Ishikawa (cell line): ENCODE measurements at regions not wholly inside any gene's neighbourhood (a gene's known extent, or its start where the extent isn't known, plus 50 kb on each side); places are given as distances from the start of the nearest gene placed in this dataset.
A peak's percentile ranks its signal among the peaks of the same experiment; 100 is the strongest.

Source experiments
- CEBPB ChIP-seq: IDR thresholded peaks from 2 replicates; pipeline ENCODE4 v1.6.1; 2012
- CREB1 ChIP-seq: IDR thresholded peaks from 2 replicates; pipeline ENCODE4 v1.6.1; 2012; ENCODE audit warnings: low read depth
- EGR1 ChIP-seq: IDR thresholded peaks from 2 replicates; pipeline ENCODE4 v1.6.1; 2012
- EP300 ChIP-seq: IDR thresholded peaks from 2 replicates; pipeline ENCODE4 v1.6.1; 2012; ENCODE audit warnings: borderline replicate concordance
- FOXM1 ChIP-seq: IDR thresholded peaks from 2 replicates; pipeline ENCODE4 v1.6.1; 2012; ENCODE audit warnings: low read depth, borderline replicate concordance
- NFIC ChIP-seq: IDR thresholded peaks from 2 replicates; pipeline ENCODE4 v1.6.1; 2012
- RAD21 ChIP-seq: IDR thresholded peaks from 2 replicates; pipeline ENCODE4 v1.6.1; 2012; ENCODE audit warnings: low read depth
- REST ChIP-seq: IDR thresholded peaks from 2 replicates; pipeline ENCODE4 v1.6.1; 2012; ENCODE audit warnings: low read depth, mild to moderate bottlenecking
- TAF1 ChIP-seq: IDR thresholded peaks from 2 replicates; pipeline ENCODE4 v1.6.1; 2012; ENCODE audit warnings: low read depth, mild to moderate bottlenecking
- TCF12 ChIP-seq: IDR thresholded peaks from 2 replicates; pipeline ENCODE4 v1.6.1; 2012; ENCODE audit warnings: low read depth
- TEAD4 ChIP-seq: IDR thresholded peaks from 2 replicates; pipeline ENCODE4 v1.6.1; 2012
- USF1 ChIP-seq: IDR thresholded peaks from 2 replicates; pipeline ENCODE4 v1.6.1; 2012
- YY1 ChIP-seq: IDR thresholded peaks from 2 replicates; pipeline ENCODE4 v1.6.1; 2012; ENCODE audit warnings: low read depth
- ZBTB7A ChIP-seq: IDR thresholded peaks from 2 replicates; pipeline ENCODE4 v1.6.1; 2012; ENCODE audit warnings: low read depth
- TF ChIP-seq, protein P1 (sequence below): IDR thresholded peaks from 2 replicates; pipeline ENCODE4 v1.6.1; 2012

DNA sequence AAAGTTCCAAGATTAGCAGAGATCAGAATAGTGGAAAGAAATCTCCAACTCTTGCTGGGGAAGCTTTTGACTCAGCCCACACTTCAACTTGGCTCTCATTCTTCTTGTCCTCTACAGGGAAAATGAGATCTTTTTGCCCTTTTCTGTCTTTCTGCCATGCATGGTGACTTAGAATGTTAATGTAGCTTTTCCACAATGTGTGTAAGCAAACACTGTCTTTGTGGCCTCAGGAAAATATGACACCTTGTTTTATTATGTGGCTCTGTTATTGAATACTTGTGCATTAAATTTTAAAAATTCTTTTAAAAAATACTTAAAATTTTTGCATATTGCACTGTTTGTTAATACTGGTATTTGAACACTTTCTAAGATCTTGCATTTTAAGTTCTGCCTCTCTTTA lies 65.4 kb upstream of the WDR75 start:
- TF ChIP-seq CREB1 (no peak), CEBPB (no peak)

DNA sequence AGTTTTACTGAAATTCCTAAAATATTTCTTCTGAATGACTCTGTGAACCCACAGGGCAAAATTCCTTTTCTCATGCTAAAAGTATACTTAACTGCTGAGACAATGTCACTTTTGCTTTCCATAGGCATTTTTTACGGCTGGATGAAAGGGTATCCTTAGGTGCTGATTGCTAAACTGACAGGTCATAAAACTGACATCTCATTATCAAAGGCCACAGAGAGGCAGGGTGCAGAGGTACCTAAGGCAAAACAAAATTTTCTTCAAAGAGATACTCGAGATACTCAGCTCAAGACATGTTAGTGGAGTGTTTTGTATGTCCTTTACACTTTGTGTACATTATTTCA lies 62.0 kb upstream of the WDR75 start:
- no peak for TF ChIP-seq TAF1
- TF ChIP-seq CREB1, result no peak
- no peak for TF ChIP-seq ZBTB7A
- TF ChIP-seq USF1, result no peak
- TF ChIP-seq FOXM1, result peak; percentile 42; the same call in 1 of the 2 replicates
- no peak for TF ChIP-seq YY1
- TF ChIP-seq REST, result no peak
- TF ChIP-seq CEBPB, result peak; percentile 43; the same call in 1 of the 2 replicates
- peak; percentile 80; the same call in 1 of the 2 replicates for TF ChIP-seq EP300
- no peak for TF ChIP-seq RAD21
- TF ChIP-seq NFIC, result peak; percentile 22; the same call in 1 of the 2 replicates
- no peak for TF ChIP-seq EGR1
- TF ChIP-seq, protein P1, sequence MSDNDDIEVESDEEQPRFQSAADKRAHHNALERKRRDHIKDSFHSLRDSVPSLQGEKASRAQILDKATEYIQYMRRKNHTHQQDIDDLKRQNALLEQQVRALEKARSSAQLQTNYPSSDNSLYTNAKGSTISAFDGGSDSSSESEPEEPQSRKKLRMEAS, result no peak
- TF ChIP-seq TCF12, result peak; percentile 74
- peak; percentile 85 for TF ChIP-seq TEAD4

- peak; percentile 34; the same call in 1 of the 2 replicates for TF ChIP-seq TEAD4
- no peak for TF ChIP-seq CREB1
Observed at GRCh38 chr2:189379731-189380261, 61.5 kb upstream of the WDR75 start.

DNA sequence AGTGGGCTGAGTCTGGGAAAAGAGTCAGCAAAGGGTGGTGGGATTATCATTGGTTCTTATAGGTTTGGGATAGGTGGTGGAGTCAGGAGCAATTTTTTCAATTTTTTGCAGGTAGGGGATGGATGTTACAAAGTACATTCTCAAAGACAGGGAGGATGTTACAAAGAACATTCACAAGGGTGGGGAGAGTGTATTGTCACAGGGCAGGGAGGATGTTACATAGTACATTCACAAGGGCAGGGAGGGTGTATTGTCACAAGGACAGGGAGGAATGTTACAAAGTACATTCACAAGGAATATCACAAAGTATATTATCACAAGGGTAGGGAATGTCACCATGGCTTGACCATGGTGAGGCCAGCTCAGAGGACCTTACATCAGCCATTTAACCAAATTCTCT lies 58.6 kb upstream of the WDR75 start:
- TF ChIP-seq ZBTB7A (no peak), EP300 (no peak), USF1 (no peak), FOXM1 (no peak), TEAD4 (no peak), TAF1 (no peak), CREB1 (no peak), CEBPB (no peak), RAD21 (no peak), YY1 (no peak), REST (no peak), TCF12 (no peak), NFIC (no peak), EGR1 (no peak)
- TF ChIP-seq, protein P1, result no peak

DNA sequence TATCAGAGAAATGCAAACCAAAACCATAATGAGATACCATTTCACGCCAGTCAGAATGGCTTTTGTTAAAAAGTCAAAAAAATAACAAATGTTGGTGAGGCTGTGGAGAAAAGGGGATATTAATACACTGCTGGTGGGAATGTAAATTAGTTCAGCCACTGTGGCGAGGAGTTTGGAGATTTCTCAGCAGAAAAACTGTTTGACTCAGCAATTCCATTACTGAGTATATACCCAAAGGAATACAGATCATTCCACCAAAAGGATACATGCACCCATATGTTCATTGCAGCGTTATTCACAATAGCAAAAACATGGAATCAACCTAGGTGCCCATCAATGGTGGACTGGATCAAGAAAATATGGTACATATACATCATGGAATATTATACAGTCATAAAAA lies 54.5 kb upstream of the WDR75 start:
- TF ChIP-seq TCF12 (no peak), TAF1 (no peak), EP300 (no peak), CREB1 (no peak), NFIC (no peak), CEBPB (no peak), FOXM1 (no peak), TEAD4 (no peak)
- TF ChIP-seq, protein P1, result no peak

DNA sequence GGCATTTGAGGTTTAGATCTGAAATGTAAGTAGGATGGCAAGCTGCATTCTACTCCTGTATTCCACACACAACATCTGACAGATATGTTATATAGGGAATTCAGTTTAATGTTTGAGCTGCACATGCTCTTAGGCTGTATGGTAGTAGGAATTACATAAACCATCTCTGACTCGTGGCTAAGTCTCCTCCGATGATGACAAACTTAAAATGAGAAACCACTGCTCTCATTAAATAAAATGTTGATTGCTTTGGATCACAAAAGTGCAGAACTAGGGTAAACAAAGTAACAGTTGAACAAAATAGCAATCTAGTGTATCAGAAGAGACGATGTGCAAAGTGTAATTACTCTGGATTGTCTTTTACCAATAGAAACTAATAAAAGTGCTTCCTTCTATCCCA lies 50.1 kb upstream of the WDR75 start:
- no peak for TF ChIP-seq FOXM1
- no peak for TF ChIP-seq ZBTB7A
- TF ChIP-seq REST, result no peak
- no peak for TF ChIP-seq EP300
- TF ChIP-seq EGR1, result no peak
- no peak for TF ChIP-seq TCF12
- no peak for TF ChIP-seq TAF1
- TF ChIP-seq TEAD4, result no peak
